ENCODE measurements at regions not wholly inside any gene's neighbourhood (a gene's known extent, or its start where the extent isn't known, plus 50 kb on each side); places are given as distances from the start of the nearest gene placed in this dataset.

- TF ChIP-seq POLR2A (IDR thresholded peaks at IDR 0.05): no peak
- no peak for TF ChIP-seq CTCF (IDR thresholded peaks at IDR 0.05)
Measured at GRCh38 chr17:74114881-74115470, 88.5 kb upstream of the RPL38 start.
